GM23338 (cell line): ENCODE measurements at regions not wholly inside any gene's neighbourhood (a gene's known extent, or its start where the extent isn't known, plus 50 kb on each side); places are given as distances from the start of the nearest gene placed in this dataset.

Experiments
- ATAC-seq: fragments of 200-7000 bp; cut with Tn5 transposase; 3 replicates; pipeline ENCODE4 v1.9.1; 2020
- DNase-seq: peaks from one replicate; pipeline ENCODE4 v3.0.0-alpha.2; 2015; ENCODE audit warnings: low spot score
- H2AFZ ChIP-seq: fragments of 200-600 bp; sonication (generic); 2 replicates; pipeline ENCODE4 v1.8.0; 2016; ENCODE audit warnings: antibody characterized with exemption, mild to moderate bottlenecking, moderate library complexity
- H3F3A ChIP-seq: fragments of 200-600 bp; sonication (generic); replicated peaks from 2 replicates; pipeline ENCODE4 v1.8.0; 2017; ENCODE audit warnings: antibody characterized with exemption, mixed run types, low read depth
- H3K27ac ChIP-seq: fragments of 200-600 bp; sonication (generic); 2 replicates; pipeline ENCODE4 v1.6.1; 2016; ENCODE audit warnings: low read depth
- H3K27me3 ChIP-seq: fragments of 200-600 bp; sonication (generic); 2 replicates; pipeline ENCODE4 v1.8.0; 2016; ENCODE audit warnings: mild to moderate bottlenecking, mixed run types, moderate library complexity; ENCODE audit not compliant: insufficient read depth
- H3K36me3 ChIP-seq: fragments of 200-600 bp; sonication (generic); 2 replicates; pipeline ENCODE4 v1.8.0; 2016; ENCODE audit warnings: mild to moderate bottlenecking; ENCODE audit not compliant: insufficient read depth
- H3K4me1 ChIP-seq: fragments of 200-600 bp; sonication (generic); 2 replicates; pipeline ENCODE4 v1.8.0; 2016; ENCODE audit warnings: mild to moderate bottlenecking, moderate library complexity; ENCODE audit not compliant: insufficient read depth
- H3K4me2 ChIP-seq: fragments of 200-600 bp; sonication (generic); 2 replicates; pipeline ENCODE4 v1.7.1; 2017; ENCODE audit warnings: mixed run types
- H3K4me3 ChIP-seq: fragments of 200-600 bp; sonication (generic); 2 replicates; pipeline ENCODE4 v1.6.1; 2016; ENCODE audit warnings: mixed run types
- H3K79me2 ChIP-seq: fragments of 200-600 bp; sonication (generic); replicated peaks from 2 replicates; pipeline ENCODE4 v1.8.0; 2017; ENCODE audit warnings: mild to moderate bottlenecking; ENCODE audit not compliant: insufficient read depth
- H3K9me2 ChIP-seq: fragments of 200-600 bp; sonication (generic); 2 replicates; pipeline ENCODE4 v1.8.0; 2017; ENCODE audit not compliant: insufficient read depth
- H4K20me1 ChIP-seq: fragments of 200-600 bp; sonication (generic); replicated peaks from 2 replicates; pipeline ENCODE4 v1.8.0; 2017; ENCODE audit warnings: mild to moderate bottlenecking; ENCODE audit not compliant: insufficient read depth
- H3K27ac Mint-ChIP-seq: 2 replicates; pipeline ENCODE4 v1.8.0; 2020; ENCODE audit warnings: inconsistent platforms, mild to moderate bottlenecking, moderate library complexity, mixed read lengths
- H3K27me3 Mint-ChIP-seq: 3 replicates; pipeline ENCODE4 v1.8.0; 2022; ENCODE audit warnings: low read depth, mild to moderate bottlenecking, moderate library complexity, mixed read lengths, inconsistent platforms; ENCODE audit not compliant: insufficient read depth, poor library complexity
- H3K36me3 Mint-ChIP-seq: 3 replicates; pipeline ENCODE4 v1.8.0; 2021; ENCODE audit warnings: low read depth, mild to moderate bottlenecking, inconsistent platforms, moderate library complexity, mixed read lengths
- H3K4me1 Mint-ChIP-seq: 3 replicates; pipeline ENCODE4 v1.8.0; 2020; ENCODE audit warnings: mild to moderate bottlenecking, inconsistent platforms, mixed read lengths
- H3K4me3 Mint-ChIP-seq: 3 replicates; pipeline ENCODE4 v1.8.0; 2021; ENCODE audit warnings: moderate library complexity, mild to moderate bottlenecking, inconsistent platforms, mixed read lengths
- H3K9me3 Mint-ChIP-seq: 3 replicates; pipeline ENCODE4 v1.8.0; 2020; ENCODE audit warnings: moderate library complexity, mild to moderate bottlenecking, inconsistent platforms, mixed read lengths
- CREB1 ChIP-seq: fragments of 250-450 bp; sonication (Bioruptor Pico); IDR thresholded peaks from 2 replicates; pipeline ENCODE4 v1.5.0; 2020; ENCODE audit warnings: low read depth, mild to moderate bottlenecking, moderate library complexity
- ETS1 ChIP-seq: IDR thresholded peaks from 2 replicates; pipeline ENCODE4 v1.6.1; 2016; ENCODE audit warnings: antibody characterized with exemption
- EZH2 ChIP-seq: fragments of 200-600 bp; sonication (generic); IDR thresholded peaks from one replicate; pipeline ENCODE4 v1.8.0; 2017; ENCODE audit warnings: antibody characterized with exemption, mild to moderate bottlenecking, low read depth; ENCODE audit not compliant: unreplicated experiment
- EZH2phosphoT487 ChIP-seq: fragments of 200-600 bp; sonication (generic); IDR thresholded peaks from one replicate; pipeline ENCODE4 v1.8.1; 2018; ENCODE audit warnings: antibody characterized with exemption; ENCODE audit not compliant: unreplicated experiment
- JUNB ChIP-seq: IDR thresholded peaks from one replicate; pipeline ENCODE4 v1.6.1; 2016; ENCODE audit warnings: antibody characterized with exemption; ENCODE audit not compliant: unreplicated experiment
- NANOG ChIP-seq: IDR thresholded peaks from 2 replicates; pipeline ENCODE4 v1.6.1; 2016; ENCODE audit warnings: antibody characterized with exemption, borderline replicate concordance
- POLR2AphosphoS5 ChIP-seq: IDR thresholded peaks from 2 replicates; pipeline ENCODE4 v1.6.1; 2016; ENCODE audit warnings: antibody characterized with exemption, low read depth
- REST ChIP-seq: IDR thresholded peaks from one replicate; pipeline ENCODE4 v1.6.1; 2018; ENCODE audit warnings: antibody characterized with exemption; ENCODE audit not compliant: unreplicated experiment
- STAT1 ChIP-seq: IDR thresholded peaks from one replicate; pipeline ENCODE4 v1.6.1; 2016; ENCODE audit warnings: antibody characterized with exemption; ENCODE audit not compliant: unreplicated experiment
- ZNF331 ChIP-seq: fragments of 250-450 bp; sonication (Bioruptor Pico); IDR thresholded peaks from 2 replicates; pipeline ENCODE4 v1.5.0; 2020; ENCODE audit warnings: low read depth, mild to moderate bottlenecking, moderate library complexity
- TF ChIP-seq, protein P1 (sequence below), 2 experiments: fragments of 200-600 bp in 1 of 2; sonication (generic) in 1 of 2; conservative IDR thresholded peaks; 2 replicates each; pipeline versions ENCODE4 v1.5.1 to v1.6.1; 2016 to 2017; ENCODE audit warnings: antibody characterized with exemption in 2 of 2, low read depth in 2 of 2, mild to moderate bottlenecking in 2 of 2, moderate library complexity in 1 of 2

DNA sequence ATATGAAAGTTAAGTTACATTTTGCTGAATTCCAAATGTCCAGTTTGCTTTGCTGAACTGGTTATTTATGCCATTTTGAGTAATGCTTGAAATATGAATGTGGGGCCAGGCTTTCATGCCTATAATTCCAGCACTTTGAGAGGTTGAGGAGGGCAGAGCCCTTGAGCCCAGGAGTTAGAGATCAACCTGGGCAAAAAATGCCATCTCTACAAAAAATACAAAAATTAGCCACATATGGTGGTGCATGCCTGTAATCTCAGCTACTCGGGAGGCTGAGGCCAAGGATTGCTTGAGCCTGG lies 101.2 kb upstream of the ITGA6 start (continued):
- TF ChIP-seq EZH2phosphoT487 (no peak), STAT1 (no peak), JUNB (no peak), POLR2AphosphoS5 (no peak), EZH2 (no peak), CREB1 (no peak), REST (no peak)
- TF ChIP-seq, protein P1, sequence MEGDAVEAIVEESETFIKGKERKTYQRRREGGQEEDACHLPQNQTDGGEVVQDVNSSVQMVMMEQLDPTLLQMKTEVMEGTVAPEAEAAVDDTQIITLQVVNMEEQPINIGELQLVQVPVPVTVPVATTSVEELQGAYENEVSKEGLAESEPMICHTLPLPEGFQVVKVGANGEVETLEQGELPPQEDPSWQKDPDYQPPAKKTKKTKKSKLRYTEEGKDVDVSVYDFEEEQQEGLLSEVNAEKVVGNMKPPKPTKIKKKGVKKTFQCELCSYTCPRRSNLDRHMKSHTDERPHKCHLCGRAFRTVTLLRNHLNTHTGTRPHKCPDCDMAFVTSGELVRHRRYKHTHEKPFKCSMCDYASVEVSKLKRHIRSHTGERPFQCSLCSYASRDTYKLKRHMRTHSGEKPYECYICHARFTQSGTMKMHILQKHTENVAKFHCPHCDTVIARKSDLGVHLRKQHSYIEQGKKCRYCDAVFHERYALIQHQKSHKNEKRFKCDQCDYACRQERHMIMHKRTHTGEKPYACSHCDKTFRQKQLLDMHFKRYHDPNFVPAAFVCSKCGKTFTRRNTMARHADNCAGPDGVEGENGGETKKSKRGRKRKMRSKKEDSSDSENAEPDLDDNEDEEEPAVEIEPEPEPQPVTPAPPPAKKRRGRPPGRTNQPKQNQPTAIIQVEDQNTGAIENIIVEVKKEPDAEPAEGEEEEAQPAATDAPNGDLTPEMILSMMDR (conservative IDR thresholded peaks at IDR 0.05; ENCODE audit: low read depth in 2 of 2) = no peak

- peaks cover 3% of the 10 kb centered on the region; the same call in 1 of the 3 replicates for H3K4me1 Mint-ChIP-seq
- Histone ChIP-seq H2AFZ (no peak overlapping the region), H3K36me3 (no peaks in the 10 kb centered on the region), H3K79me2 (no peaks in the 10 kb centered on the region), H3F3A (no peaks in the 10 kb centered on the region), H3K9me2 (peaks cover 17% of the 10 kb centered on the region; the same call in 1 of the 2 replicates), H3K27ac (no peak overlapping the region), H3K4me3 (no peak overlapping the region), H3K27me3 (no peaks in the 10 kb centered on the region), H3K4me2 (no peak overlapping the region), H4K20me1 (no peaks in the 10 kb centered on the region), H3K4me1 (no peaks in the 10 kb centered on the region)
- no peak for DNase-seq
- no peak for ATAC-seq
- TF ChIP-seq CREB1 = no peak
- TF ChIP-seq EZH2phosphoT487 = no peak
- TF ChIP-seq ZNF331 (CRISPR knock-in tag) = no peak
- no peak for TF ChIP-seq JUNB
- TF ChIP-seq ETS1 = no peak
- TF ChIP-seq NANOG = no peak
- TF ChIP-seq, protein P1 (conservative IDR thresholded peaks at IDR 0.05; ENCODE audit: low read depth in 2 of 2) = no peak
- no peaks in the 10 kb centered on the region; the same call in 2 of the 3 replicates for H3K9me3 Mint-ChIP-seq
- H3K4me3 Mint-ChIP-seq = no peak overlapping the region
- H3K27me3 Mint-ChIP-seq = peaks cover 11% of the 10 kb centered on the region
- no peak overlapping the region for H3K27ac Mint-ChIP-seq
- no peaks in the 10 kb centered on the region for H3K36me3 Mint-ChIP-seq
Measured at GRCh38 chr2:172328103-172328841, 99.1 kb upstream of the ITGA6 start.
